ENCODE measurements at regions not wholly inside any gene's neighbourhood (a gene's known extent, or its start where the extent isn't known, plus 50 kb on each side); places are given as distances from the start of the nearest gene placed in this dataset.

- TF ChIP-seq ZNF121 (tag by site-specific recombination; IDR thresholded peaks at IDR 0.05) = no peak
- no peak for TF ChIP-seq ZNF548 (tag by site-specific recombination; IDR thresholded peaks at IDR 0.05)
- TF ChIP-seq ZNF645 (tag by site-specific recombination; IDR thresholded peaks at IDR 0.05) = no peak
These were observed 1531.1 kb downstream of the SI start for GRCh38 chr3:163547014-163547685.

Measured in HEK293 (cell line).